SK-N-SH (cell line): ENCODE measurements at regions not wholly inside any gene's neighbourhood (a gene's known extent, or its start where the extent isn't known, plus 50 kb on each side); places are given as distances from the start of the nearest gene placed in this dataset.

Source experiments
- CTCF ChIA-PET: fragments of 300-600, 350-600 bp; formaldehyde crosslinking; extraction: SDS; loops from one replicate; lab custom pipeline; 2021; lab: Yijun Ruan, JAX
- POLR2A ChIA-PET: fragments of 350-600 bp; sonication (Branson Sonifier 250); formaldehyde crosslinking; extraction: SDS; loops from one replicate; lab custom pipeline; 2020; ENCODE audit warnings: antibody characterized with exemption, inconsistent platforms; lab: Yijun Ruan, JAX
- DNase-seq: peaks from one replicate; pipeline ENCODE4 v3.0.0; 2012
- H2AFZ ChIP-seq: fragments of 200-600 bp; sonication (generic); 2 replicates; pipeline ENCODE4 v1.8.1; 2016; ENCODE audit warnings: antibody characterized with exemption, mild to moderate bottlenecking, low read depth
- H3F3A ChIP-seq: fragments of 200-600 bp; sonication (generic); replicated peaks from 2 replicates; pipeline ENCODE3; 2016; ENCODE audit warnings: antibody characterized with exemption, mild to moderate bottlenecking; ENCODE audit not compliant: insufficient read depth
- H3K27ac ChIP-seq, 2 experiments: fragments of 200-500 bp in 1 of 2; fragments of 200-600 bp in 1 of 2; sonication (Bioruptor generic) in 1 of 2; sonication (generic), shearing (Covaris generic) in 1 of 2; 2 replicates each; pipeline versions ENCODE4 v1.5.1 to v1.6.1; 2014 to 2016; ENCODE audit warnings: low read depth in 2 of 2, inconsistent platforms in 1 of 2, low read length in 1 of 2, mild to moderate bottlenecking in 1 of 2, mixed read lengths in 1 of 2
- H3K27me3 ChIP-seq: fragments of 200-600 bp; sonication (generic), shearing (Covaris generic); 2 replicates; pipeline ENCODE4 v1.6.1; 2016; ENCODE audit warnings: mixed run types; ENCODE audit not compliant: insufficient read depth
- H3K36me3 ChIP-seq, 2 experiments: fragments of 200-500 bp in 1 of 2; fragments of 200-600 bp in 1 of 2; sonication (Bioruptor generic) in 1 of 2; sonication (generic) in 1 of 2; replicated peaks in 1 of 2; 2 replicates each; pipeline versions ENCODE3 to v1.5.1; 2014 to 2016; ENCODE audit warnings: low read length in 1 of 2, mild to moderate bottlenecking in 1 of 2; ENCODE audit not compliant: insufficient read depth in 2 of 2, control insufficient read depth in 1 of 2
- H3K4me1 ChIP-seq, 2 experiments: fragments of 200-500 bp in 1 of 2; fragments of 200-600 bp in 1 of 2; sonication (Bioruptor generic) in 1 of 2; sonication (generic), shearing (Covaris generic) in 1 of 2; 2 replicates each; pipeline versions ENCODE4 v1.5.1 to v1.6.1; 2014 to 2016; ENCODE audit warnings: low read depth in 1 of 2, low read length in 1 of 2, mixed run types in 1 of 2; ENCODE audit not compliant: insufficient read depth in 2 of 2, control insufficient read depth in 1 of 2
- H3K4me2 ChIP-seq: fragments of 200-600 bp; sonication (generic), shearing (Covaris generic); 2 replicates; pipeline ENCODE4 v1.6.1; 2017; ENCODE audit warnings: mixed run types
- H3K4me3 ChIP-seq, 2 experiments: fragments of 200-500 bp in 1 of 2; fragments of 200-600 bp in 1 of 2; sonication (Bioruptor generic) in 1 of 2; sonication (generic), shearing (Covaris generic) in 1 of 2; 2 replicates each; pipeline versions ENCODE4 v1.5.1 to v1.8.1; 2014 to 2016; ENCODE audit warnings: low read depth in 2 of 2, inconsistent platforms in 1 of 2, low read length in 1 of 2, mild to moderate bottlenecking in 1 of 2, mixed read lengths in 1 of 2, moderate library complexity in 1 of 2
- H3K79me2 ChIP-seq: fragments of 200-600 bp; sonication (generic); 2 replicates; pipeline ENCODE4 v1.8.1; 2017; ENCODE audit warnings: mild to moderate bottlenecking; ENCODE audit not compliant: insufficient read depth
- H3K9ac ChIP-seq: fragments of 200-600 bp; sonication (generic); 2 replicates; pipeline ENCODE4 v1.6.1; 2017; ENCODE audit warnings: mixed run types
- H3K9me2 ChIP-seq: fragments of 200-600 bp; sonication (generic); 2 replicates; pipeline ENCODE4 v1.6.1; 2017; ENCODE audit warnings: mixed run types
- H3K9me3 ChIP-seq: fragments of 200-600 bp; sonication (generic); 2 replicates; pipeline ENCODE4 v1.6.1; 2017; ENCODE audit warnings: mixed run types, mild to moderate bottlenecking, moderate library complexity
- H4K20me1 ChIP-seq: fragments of 200-600 bp; sonication (generic); 2 replicates; pipeline ENCODE4 v1.6.1; 2017; ENCODE audit warnings: mild to moderate bottlenecking, mixed run types; ENCODE audit not compliant: insufficient read depth
- ELF1 ChIP-seq: IDR thresholded peaks from 2 replicates; pipeline ENCODE4 v1.4.0; 2012
- EP300 ChIP-seq, 2 experiments: IDR thresholded peaks; 2 replicates each; pipeline versions ENCODE4 v1.4.0 to v1.6.1; 2012; ENCODE audit warnings: borderline replicate concordance in 1 of 2, low read depth in 1 of 2, low read length in 1 of 2
- EZH2phosphoT487 ChIP-seq: fragments of 200-600 bp; sonication (generic); IDR thresholded peaks from 2 replicates; pipeline ENCODE4 v1.6.1; 2017; ENCODE audit warnings: low read depth, mixed run types, mild to moderate bottlenecking, antibody characterized with exemption, moderate library complexity, borderline replicate concordance
- FOXM1 ChIP-seq: IDR thresholded peaks from 2 replicates; pipeline ENCODE4 v1.4.0; 2012; ENCODE audit warnings: low read depth, mild to moderate bottlenecking
- GABPA ChIP-seq: IDR thresholded peaks from 2 replicates; pipeline ENCODE4 v1.4.0; 2012; ENCODE audit warnings: low read depth, mild to moderate bottlenecking
- GATA2 ChIP-seq: sonication (generic); formaldehyde crosslinking; IDR thresholded peaks from 2 replicates; pipeline ENCODE4 v1.5.0; 2020; ENCODE audit warnings: mild to moderate bottlenecking, missing genetic modification reagents
- JUND ChIP-seq: IDR thresholded peaks from 2 replicates; pipeline ENCODE4 v1.4.0; 2012
- MXI1 ChIP-seq: IDR thresholded peaks from 2 replicates; pipeline ENCODE4 v1.6.1; 2012; ENCODE audit warnings: mild to moderate bottlenecking, low read depth, low read length, improper control_type of control experiment
- NFIC ChIP-seq: IDR thresholded peaks from 2 replicates; pipeline ENCODE4 v1.4.0; 2012; ENCODE audit warnings: borderline replicate concordance
- RAD21 ChIP-seq: IDR thresholded peaks from 2 replicates; pipeline ENCODE4 v1.6.1; 2012; ENCODE audit warnings: mild to moderate bottlenecking, low read length
- RCOR1 ChIP-seq: fragments of 150-350 bp; IDR thresholded peaks from 2 replicates; pipeline ENCODE4 v1.6.1; 2017; ENCODE audit warnings: antibody characterized with exemption, low read length
- RFX5 ChIP-seq: IDR thresholded peaks from 2 replicates; pipeline ENCODE4 v1.6.1; 2012; ENCODE audit warnings: mild to moderate bottlenecking, improper control_type of control experiment, low read length
- TEAD4 ChIP-seq: IDR thresholded peaks from 2 replicates; pipeline ENCODE4 v1.4.0; 2012; ENCODE audit warnings: mild to moderate bottlenecking, borderline replicate concordance; ENCODE audit not compliant: insufficient read depth
- USF2 ChIP-seq: fragments of 150-350 bp; IDR thresholded peaks from 2 replicates; pipeline ENCODE4 v1.6.1; 2017; ENCODE audit warnings: antibody characterized with exemption, low read length, low read depth, borderline replicate concordance
- WGBS: methylation state at CpG from one replicate; pipeline ENCODE4 v1.1.6; 2017; ENCODE audit warnings: low lambda C conversion rate; 5-methylcytosine and 5-hydroxymethylcytosine counted together
- TF ChIP-seq, protein P1 (sequence below): fragments of 200-600 bp; sonication (generic); IDR thresholded peaks from 2 replicates; pipeline ENCODE4 v1.6.1; 2017; ENCODE audit warnings: antibody characterized with exemption, mild to moderate bottlenecking, moderate library complexity
- TF ChIP-seq, protein P2 (sequence below): IDR thresholded peaks from 2 replicates; pipeline ENCODE4 v1.6.1; 2012; ENCODE audit warnings: mild to moderate bottlenecking, low read depth, low read length, moderate library complexity
- TF ChIP-seq, protein P3 (sequence below): IDR thresholded peaks from 2 replicates; pipeline ENCODE4 v1.4.0; 2012; ENCODE audit warnings: low read depth

DNA sequence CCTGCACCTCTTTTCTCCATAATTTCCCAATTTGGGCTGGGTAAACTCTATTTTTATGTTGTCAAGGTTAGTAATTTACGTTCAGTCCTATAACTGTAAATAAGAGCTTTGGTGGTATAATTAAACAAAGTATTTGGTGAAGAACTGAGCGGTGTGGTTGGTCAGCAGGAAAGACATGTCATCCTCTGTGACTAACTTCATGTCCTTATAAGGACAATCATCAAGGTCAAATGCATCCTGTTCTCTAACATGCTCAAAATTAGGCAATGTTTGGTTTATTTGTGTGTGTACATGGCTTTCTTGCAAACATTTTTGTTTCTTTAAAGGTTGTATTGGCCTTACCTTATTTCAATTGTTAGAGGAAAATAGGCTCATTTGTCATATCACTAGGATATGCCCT, 121.5 kb upstream of the NABP1 start:
- CTCF ChIA-PET = interaction anchor here (0.7 to 6.8 kb wide), 7 partner anchors 9 to 606 kb away, joined by 3 to 41 read pairs (median 18); no protein-coding TSS in a partner anchor

More for the DNA sequence above, 121.5 kb upstream of the NABP1 start:
- Histone ChIP-seq H3K4me2 (no peak overlapping the region), H3K9me2 (no peaks in the 10 kb centered on the region), H3K36me3 (no peaks in the 10 kb centered on the region), H3K9me3 (no peaks in the 10 kb centered on the region), H3K4me1 (peaks cover 0 to 3% of the 10 kb centered on the region in 2 experiments; a peak in 1 of 4 replicates), H3K4me3 (no peak overlapping the region), H3K27ac (no peak overlapping the region), H3K9ac (no peak overlapping the region), H2AFZ (no peak overlapping the region), H3F3A (no peaks in the 10 kb centered on the region), H3K27me3 (no peaks in the 10 kb centered on the region), H3K79me2 (no peaks in the 10 kb centered on the region), H4K20me1 (no peaks in the 10 kb centered on the region)
- TF ChIP-seq, protein P1, sequence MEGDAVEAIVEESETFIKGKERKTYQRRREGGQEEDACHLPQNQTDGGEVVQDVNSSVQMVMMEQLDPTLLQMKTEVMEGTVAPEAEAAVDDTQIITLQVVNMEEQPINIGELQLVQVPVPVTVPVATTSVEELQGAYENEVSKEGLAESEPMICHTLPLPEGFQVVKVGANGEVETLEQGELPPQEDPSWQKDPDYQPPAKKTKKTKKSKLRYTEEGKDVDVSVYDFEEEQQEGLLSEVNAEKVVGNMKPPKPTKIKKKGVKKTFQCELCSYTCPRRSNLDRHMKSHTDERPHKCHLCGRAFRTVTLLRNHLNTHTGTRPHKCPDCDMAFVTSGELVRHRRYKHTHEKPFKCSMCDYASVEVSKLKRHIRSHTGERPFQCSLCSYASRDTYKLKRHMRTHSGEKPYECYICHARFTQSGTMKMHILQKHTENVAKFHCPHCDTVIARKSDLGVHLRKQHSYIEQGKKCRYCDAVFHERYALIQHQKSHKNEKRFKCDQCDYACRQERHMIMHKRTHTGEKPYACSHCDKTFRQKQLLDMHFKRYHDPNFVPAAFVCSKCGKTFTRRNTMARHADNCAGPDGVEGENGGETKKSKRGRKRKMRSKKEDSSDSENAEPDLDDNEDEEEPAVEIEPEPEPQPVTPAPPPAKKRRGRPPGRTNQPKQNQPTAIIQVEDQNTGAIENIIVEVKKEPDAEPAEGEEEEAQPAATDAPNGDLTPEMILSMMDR = no peak
- TF ChIP-seq, protein P2, sequence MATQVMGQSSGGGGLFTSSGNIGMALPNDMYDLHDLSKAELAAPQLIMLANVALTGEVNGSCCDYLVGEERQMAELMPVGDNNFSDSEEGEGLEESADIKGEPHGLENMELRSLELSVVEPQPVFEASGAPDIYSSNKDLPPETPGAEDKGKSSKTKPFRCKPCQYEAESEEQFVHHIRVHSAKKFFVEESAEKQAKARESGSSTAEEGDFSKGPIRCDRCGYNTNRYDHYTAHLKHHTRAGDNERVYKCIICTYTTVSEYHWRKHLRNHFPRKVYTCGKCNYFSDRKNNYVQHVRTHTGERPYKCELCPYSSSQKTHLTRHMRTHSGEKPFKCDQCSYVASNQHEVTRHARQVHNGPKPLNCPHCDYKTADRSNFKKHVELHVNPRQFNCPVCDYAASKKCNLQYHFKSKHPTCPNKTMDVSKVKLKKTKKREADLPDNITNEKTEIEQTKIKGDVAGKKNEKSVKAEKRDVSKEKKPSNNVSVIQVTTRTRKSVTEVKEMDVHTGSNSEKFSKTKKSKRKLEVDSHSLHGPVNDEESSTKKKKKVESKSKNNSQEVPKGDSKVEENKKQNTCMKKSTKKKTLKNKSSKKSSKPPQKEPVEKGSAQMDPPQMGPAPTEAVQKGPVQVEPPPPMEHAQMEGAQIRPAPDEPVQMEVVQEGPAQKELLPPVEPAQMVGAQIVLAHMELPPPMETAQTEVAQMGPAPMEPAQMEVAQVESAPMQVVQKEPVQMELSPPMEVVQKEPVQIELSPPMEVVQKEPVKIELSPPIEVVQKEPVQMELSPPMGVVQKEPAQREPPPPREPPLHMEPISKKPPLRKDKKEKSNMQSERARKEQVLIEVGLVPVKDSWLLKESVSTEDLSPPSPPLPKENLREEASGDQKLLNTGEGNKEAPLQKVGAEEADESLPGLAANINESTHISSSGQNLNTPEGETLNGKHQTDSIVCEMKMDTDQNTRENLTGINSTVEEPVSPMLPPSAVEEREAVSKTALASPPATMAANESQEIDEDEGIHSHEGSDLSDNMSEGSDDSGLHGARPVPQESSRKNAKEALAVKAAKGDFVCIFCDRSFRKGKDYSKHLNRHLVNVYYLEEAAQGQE = no peak
- TF ChIP-seq TEAD4 = no peak
- TF ChIP-seq RAD21 = no peak
- TF ChIP-seq NFIC = no peak
- no peak for TF ChIP-seq ELF1
- TF ChIP-seq RFX5 = no peak
- TF ChIP-seq USF2 = no peak
- no peak for TF ChIP-seq GABPA
- TF ChIP-seq EZH2phosphoT487 = no peak
- no peak for TF ChIP-seq FOXM1
- TF ChIP-seq MXI1 = no peak
- TF ChIP-seq, protein P3, sequence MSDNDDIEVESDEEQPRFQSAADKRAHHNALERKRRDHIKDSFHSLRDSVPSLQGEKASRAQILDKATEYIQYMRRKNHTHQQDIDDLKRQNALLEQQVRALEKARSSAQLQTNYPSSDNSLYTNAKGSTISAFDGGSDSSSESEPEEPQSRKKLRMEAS = no peak
- no peak for TF ChIP-seq JUND
- TF ChIP-seq RCOR1 = no peak
- TF ChIP-seq EP300 (IDR thresholded peaks at IDR 0.05; ENCODE audit: borderline replicate concordance in 1 of 2, low read depth in 1 of 2, low read length in 1 of 2) = no peak
- TF ChIP-seq GATA2 = no peak
- DNase-seq = no peak
- 89% methylated on average over 2 of the region's 2 CpGs for WGBS
- POLR2A ChIA-PET = no interaction called here
